ENCODE measurements at regions not wholly inside any gene's neighbourhood (a gene's known extent, or its start where the extent isn't known, plus 50 kb on each side); places are given as distances from the start of the nearest gene placed in this dataset.

- Histone ChIP-seq H3K4me1 (ENCODE audit: insufficient read depth, low read length) (peaks cover 33% of the 10 kb centered on the region), H3K4me3 (ENCODE audit: low read depth in 1 of 2, low read length in 2 of 2) (no peak overlapping the region), H3K9me3 (ENCODE audit: low read length) (no peaks in the 10 kb centered on the region), H3K36me3 (ENCODE audit: insufficient read depth, low read length) (no peaks in the 10 kb centered on the region), H3K27ac (ENCODE audit: low read depth, low read length) (no peak overlapping the region), H3K27me3 (ENCODE audit: control insufficient read depth in 1 of 2, insufficient read depth in 2 of 2, low read length in 2 of 2) (no peaks in the 10 kb centered on the region), H3K9ac (ENCODE audit: low read length) (no peak overlapping the region)
Observed at GRCh38 chr14:34237677-34238076, 224.4 kb downstream of the SPTSSA start.

DNA sequence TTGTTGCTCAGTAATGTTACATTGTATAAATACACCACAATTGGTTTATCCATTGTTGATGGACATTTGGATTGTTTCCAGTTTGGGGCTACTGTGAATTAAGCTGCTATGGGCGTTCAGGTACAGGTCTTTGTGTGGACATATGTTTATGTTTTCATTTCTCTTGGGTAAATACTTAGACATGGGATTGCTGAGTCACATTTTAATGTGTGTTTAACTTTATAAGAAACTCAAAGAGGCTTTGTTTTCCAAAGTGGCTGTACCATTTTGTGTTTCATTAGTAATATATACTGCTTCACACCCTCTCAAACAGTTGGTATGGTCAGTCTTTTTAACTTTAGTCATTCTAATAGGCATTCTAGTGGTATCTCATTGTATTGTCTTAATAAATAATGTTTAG is 225.0 kb downstream of the SPTSSA start:
- Histone ChIP-seq H3K9me3 (ENCODE audit: low read length) (no peaks in the 10 kb centered on the region), H3K4me3 (ENCODE audit: low read depth in 1 of 2, low read length in 2 of 2) (no peak overlapping the region), H3K9ac (ENCODE audit: low read length) (no peak overlapping the region), H3K27ac (ENCODE audit: low read depth, low read length) (no peak overlapping the region), H3K4me1 (ENCODE audit: insufficient read depth, low read length) (peaks cover 33% of the 10 kb centered on the region), H3K36me3 (ENCODE audit: insufficient read depth, low read length) (no peaks in the 10 kb centered on the region), H3K27me3 (ENCODE audit: control insufficient read depth in 1 of 2, insufficient read depth in 2 of 2, low read length in 2 of 2) (no peaks in the 10 kb centered on the region)

- no peak overlapping the region for H3K4me3 ChIP-seq (ENCODE audit: low read depth in 1 of 2, low read length in 2 of 2)
- no peaks in the 10 kb centered on the region for H3K9me3 ChIP-seq (ENCODE audit: low read length)
- H3K27ac ChIP-seq (ENCODE audit: low read depth, low read length) = peak overlapping the region; percentile 32
- peaks cover 33% of the 10 kb centered on the region for H3K4me1 ChIP-seq (ENCODE audit: insufficient read depth, low read length)
- no peaks in the 10 kb centered on the region for H3K36me3 ChIP-seq (ENCODE audit: insufficient read depth, low read length)
- no peak overlapping the region for H3K9ac ChIP-seq (ENCODE audit: low read length)
- no peaks in the 10 kb centered on the region for H3K27me3 ChIP-seq (ENCODE audit: control insufficient read depth in 1 of 2, insufficient read depth in 2 of 2, low read length in 2 of 2)
Observed at GRCh38 chr14:34235643-34236300, 226.3 kb downstream of the SPTSSA start.

- no peak overlapping the region for H3K27ac ChIP-seq (ENCODE audit: low read depth, low read length)
- no peaks in the 10 kb centered on the region for H3K36me3 ChIP-seq (ENCODE audit: insufficient read depth, low read length)
- peaks cover 33% of the 10 kb centered on the region for H3K4me1 ChIP-seq (ENCODE audit: insufficient read depth, low read length)
Observed at GRCh38 chr14:34234258-34234657, 227.8 kb downstream of the SPTSSA start.

DNA sequence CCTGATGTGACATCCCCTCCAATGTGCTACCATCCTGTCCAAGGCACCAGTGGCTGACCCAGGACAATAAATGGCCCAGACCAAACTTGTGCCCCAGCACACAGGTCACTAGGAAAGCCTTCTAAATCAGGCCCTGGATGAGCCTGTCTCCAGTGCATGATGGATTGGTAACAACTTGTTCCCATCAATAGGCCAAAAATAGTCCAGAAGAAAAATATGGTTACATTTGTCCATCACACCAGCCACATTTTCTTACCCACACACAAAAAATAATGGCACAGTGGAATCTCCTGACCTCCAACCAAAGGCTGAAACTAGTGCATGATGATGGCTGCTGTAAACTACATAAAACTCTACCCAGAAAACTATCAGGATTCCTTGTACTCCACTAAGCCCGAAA is 228.4 kb downstream of the SPTSSA start:
- Histone ChIP-seq H3K27ac (ENCODE audit: low read depth, low read length) (no peak overlapping the region), H3K27me3 (ENCODE audit: control insufficient read depth in 1 of 2, insufficient read depth in 2 of 2, low read length in 2 of 2) (no peaks in the 10 kb centered on the region), H3K9ac (ENCODE audit: low read length) (no peak overlapping the region), H3K4me3 (ENCODE audit: low read depth in 1 of 2, low read length in 2 of 2) (no peak overlapping the region), H3K36me3 (ENCODE audit: insufficient read depth, low read length) (no peaks in the 10 kb centered on the region), H3K9me3 (ENCODE audit: low read length) (no peaks in the 10 kb centered on the region), H3K4me1 (ENCODE audit: insufficient read depth, low read length) (peaks cover 33% of the 10 kb centered on the region)

More at GRCh38 chr14:34234258-34234657, 227.8 kb downstream of the SPTSSA start:
- Histone ChIP-seq H3K4me3 (ENCODE audit: low read depth in 1 of 2, low read length in 2 of 2) (no peak overlapping the region), H3K9ac (ENCODE audit: low read length) (no peak overlapping the region), H3K9me3 (ENCODE audit: low read length) (no peaks in the 10 kb centered on the region), H3K27me3 (ENCODE audit: control insufficient read depth in 1 of 2, insufficient read depth in 2 of 2, low read length in 2 of 2) (no peaks in the 10 kb centered on the region)

DNA sequence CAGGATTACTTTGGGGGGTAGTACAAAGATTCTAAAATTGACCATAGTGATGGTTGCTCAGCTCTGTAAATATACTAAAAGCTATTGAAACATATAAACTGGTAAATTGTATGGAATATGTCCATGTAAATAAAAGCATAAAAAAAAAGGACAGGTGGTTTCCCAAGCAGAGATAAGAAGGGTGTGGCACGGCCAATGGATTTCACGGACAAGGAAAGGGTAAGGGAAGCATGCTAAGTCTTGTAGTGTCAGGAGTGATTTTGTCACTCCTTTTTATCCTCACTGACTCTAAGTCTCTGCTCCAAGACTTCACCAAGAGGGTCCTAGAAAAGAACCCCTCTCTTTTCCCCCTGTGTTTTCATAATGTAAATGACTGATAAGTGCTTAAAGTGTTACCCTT is 229.2 kb downstream of the SPTSSA start:
- H3K9ac ChIP-seq (ENCODE audit: low read length) = no peak overlapping the region
- H3K27me3 ChIP-seq (ENCODE audit: control insufficient read depth in 1 of 2, insufficient read depth in 2 of 2, low read length in 2 of 2) = no peaks in the 10 kb centered on the region
- peaks cover 41% of the 10 kb centered on the region for H3K4me1 ChIP-seq (ENCODE audit: insufficient read depth, low read length)
- no peak overlapping the region for H3K27ac ChIP-seq (ENCODE audit: low read depth, low read length)
- H3K9me3 ChIP-seq (ENCODE audit: low read length) = no peaks in the 10 kb centered on the region
- no peak overlapping the region for H3K4me3 ChIP-seq (ENCODE audit: low read depth in 1 of 2, low read length in 2 of 2)
- no peaks in the 10 kb centered on the region for H3K36me3 ChIP-seq (ENCODE audit: insufficient read depth, low read length)

DNA sequence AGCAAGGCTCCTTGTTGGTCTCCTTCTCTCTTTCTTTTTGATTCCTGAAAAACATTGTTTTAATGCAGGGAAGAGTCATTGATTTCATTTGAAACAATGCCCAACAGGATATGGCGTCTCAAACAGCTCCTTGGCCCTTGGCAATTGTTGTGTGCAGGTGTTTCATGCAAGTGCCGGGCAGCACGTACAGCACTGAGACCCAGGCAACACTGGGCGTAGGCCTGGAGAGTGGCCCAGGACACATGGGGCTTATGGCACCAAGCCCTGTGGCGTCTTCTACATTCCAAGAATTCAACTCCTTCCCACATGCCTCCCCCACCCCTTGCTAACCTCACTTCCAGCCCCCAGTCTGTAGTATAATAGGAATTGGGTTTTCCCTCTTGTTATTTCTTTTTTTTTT is 230.4 kb downstream of the SPTSSA start:
- Histone ChIP-seq H3K4me3 (ENCODE audit: low read depth in 1 of 2, low read length in 2 of 2) (no peak overlapping the region), H3K9ac (ENCODE audit: low read length) (no peak overlapping the region), H3K27ac (ENCODE audit: low read depth, low read length) (no peak overlapping the region), H3K36me3 (ENCODE audit: insufficient read depth, low read length) (no peaks in the 10 kb centered on the region), H3K9me3 (ENCODE audit: low read length) (no peaks in the 10 kb centered on the region), H3K27me3 (ENCODE audit: control insufficient read depth in 1 of 2, insufficient read depth in 2 of 2, low read length in 2 of 2) (no peaks in the 10 kb centered on the region), H3K4me1 (ENCODE audit: insufficient read depth, low read length) (peaks cover 36% of the 10 kb centered on the region)

DNA sequence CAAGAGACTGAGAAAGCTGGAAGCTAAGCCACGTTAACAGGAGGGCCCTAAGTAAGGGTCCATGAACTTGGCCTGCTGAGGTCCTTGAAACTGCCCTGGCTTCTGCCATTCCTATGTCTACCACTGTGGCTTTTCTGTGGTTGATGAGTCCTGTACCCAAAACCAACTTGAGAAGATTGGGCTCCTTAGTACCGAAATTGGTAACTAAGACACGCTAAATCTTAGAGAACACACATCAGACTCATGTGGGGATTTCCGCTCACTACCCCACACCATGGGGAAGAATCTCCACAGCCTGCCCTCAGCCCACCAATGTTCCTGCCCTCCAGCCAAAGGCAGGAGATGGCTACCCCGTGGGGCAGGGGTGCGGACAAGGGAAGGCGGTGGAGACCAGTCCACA is 232.9 kb downstream of the SPTSSA start:
- H3K4me1 ChIP-seq (ENCODE audit: insufficient read depth, low read length) = peaks cover 17% of the 10 kb centered on the region
- no peak overlapping the region for H3K27ac ChIP-seq (ENCODE audit: low read depth, low read length)
- H3K9me3 ChIP-seq (ENCODE audit: low read length) = no peaks in the 10 kb centered on the region
- H3K4me3 ChIP-seq (ENCODE audit: low read depth in 1 of 2, low read length in 2 of 2) = no peak overlapping the region
- no peaks in the 10 kb centered on the region for H3K36me3 ChIP-seq (ENCODE audit: insufficient read depth, low read length)
- no peak overlapping the region for H3K9ac ChIP-seq (ENCODE audit: low read length)
- H3K27me3 ChIP-seq (ENCODE audit: control insufficient read depth in 1 of 2, insufficient read depth in 2 of 2, low read length in 2 of 2) = no peaks in the 10 kb centered on the region

DNA sequence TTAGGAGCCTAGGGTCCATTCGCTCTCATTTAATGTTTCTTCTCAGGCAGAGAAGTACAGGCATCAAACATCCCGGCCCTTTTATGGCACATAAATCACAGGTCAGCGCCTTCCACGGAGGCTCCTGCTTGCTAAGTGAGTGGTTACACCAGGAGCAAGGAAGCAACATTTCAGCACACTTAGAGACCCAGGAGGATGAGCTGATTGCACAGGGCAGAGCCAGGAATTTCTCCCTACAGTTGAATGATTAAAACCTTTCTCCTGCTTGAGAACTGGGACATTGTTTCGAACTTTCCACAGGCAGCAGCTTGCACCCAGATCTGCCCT is 233.4 kb downstream of the SPTSSA start:
- Histone ChIP-seq H3K9me3 (ENCODE audit: low read length) (no peaks in the 10 kb centered on the region), H3K9ac (ENCODE audit: low read length) (no peak overlapping the region), H3K36me3 (ENCODE audit: insufficient read depth, low read length) (no peaks in the 10 kb centered on the region), H3K4me1 (ENCODE audit: insufficient read depth, low read length) (peaks cover 17% of the 10 kb centered on the region), H3K4me3 (ENCODE audit: low read depth in 1 of 2, low read length in 2 of 2) (no peak overlapping the region), H3K27me3 (ENCODE audit: control insufficient read depth in 1 of 2, insufficient read depth in 2 of 2, low read length in 2 of 2) (no peaks in the 10 kb centered on the region), H3K27ac (ENCODE audit: low read depth, low read length) (peak overlapping the region; percentile 50)

DNA sequence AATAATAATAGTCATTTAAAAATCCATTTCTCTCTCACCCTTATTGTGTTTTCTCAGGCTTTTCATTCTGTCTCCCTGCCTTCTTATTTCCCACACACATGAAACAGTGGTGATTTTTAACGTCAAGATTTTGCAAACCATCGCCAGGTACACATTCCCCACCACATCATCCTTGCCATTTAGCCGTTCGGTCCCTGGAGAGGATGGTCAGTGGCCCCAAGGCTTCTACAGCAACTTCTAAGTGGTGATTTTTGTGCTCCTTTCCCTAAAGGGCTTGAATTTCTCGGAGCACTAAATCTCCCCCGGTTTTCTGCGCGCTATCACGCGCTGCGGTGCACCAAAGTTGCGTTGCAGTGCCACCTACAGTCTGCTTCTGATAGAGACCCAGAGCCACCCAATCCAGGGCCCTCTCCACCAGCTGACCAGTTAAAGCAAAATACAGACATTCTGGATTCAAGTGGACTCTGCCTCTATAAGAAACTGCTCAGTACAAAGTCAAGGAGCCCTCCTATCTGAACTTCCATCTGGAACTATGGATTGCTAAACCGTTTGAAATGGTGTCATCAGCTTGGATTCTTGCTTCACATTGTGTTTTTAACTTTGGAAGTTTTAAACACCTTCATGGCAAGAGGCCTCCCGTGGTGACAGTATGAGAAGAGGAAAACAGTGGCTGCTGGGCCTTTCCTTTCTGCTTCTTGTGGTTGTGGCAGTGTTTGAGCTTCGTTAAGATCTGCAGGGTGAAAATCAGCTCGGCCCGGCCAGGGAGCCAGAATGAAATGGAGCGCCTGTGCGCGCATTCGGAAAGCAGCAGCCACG is 234.0 kb downstream of the SPTSSA start:
- Histone ChIP-seq H3K9ac (ENCODE audit: low read length) (no peak overlapping the region), H3K27me3 (ENCODE audit: control insufficient read depth in 1 of 2, insufficient read depth in 2 of 2, low read length in 2 of 2) (no peaks in the 10 kb centered on the region), H3K4me1 (ENCODE audit: insufficient read depth, low read length) (peaks cover 17% of the 10 kb centered on the region), H3K9me3 (ENCODE audit: low read length) (no peaks in the 10 kb centered on the region), H3K27ac (ENCODE audit: low read depth, low read length) (peak overlapping the region; percentile 50), H3K4me3 (ENCODE audit: low read depth in 1 of 2, low read length in 2 of 2) (peak overlapping the region in 1 of 2 donors; percentile 30), H3K36me3 (ENCODE audit: insufficient read depth, low read length) (no peaks in the 10 kb centered on the region)

DNA sequence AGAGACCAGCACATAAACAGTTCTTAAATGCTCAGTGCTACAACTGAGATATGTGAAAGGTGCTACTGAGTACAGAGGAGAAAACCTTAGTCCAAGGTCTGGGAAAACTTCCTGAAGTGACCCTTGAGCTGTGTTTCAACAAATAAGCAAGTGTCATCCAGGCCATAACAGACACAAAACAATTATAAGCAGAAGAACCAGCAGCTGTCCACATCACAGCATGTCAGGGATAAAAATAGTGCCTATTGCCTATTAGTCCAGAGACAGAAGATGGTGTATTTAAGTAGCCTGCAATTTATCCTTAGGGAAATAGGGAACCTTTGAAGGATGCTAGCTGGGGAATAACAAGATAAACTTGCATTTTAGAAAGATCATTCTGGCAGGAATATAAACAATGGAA is 237.8 kb downstream of the SPTSSA start:
- peaks cover 28% of the 10 kb centered on the region for H3K4me1 ChIP-seq (ENCODE audit: insufficient read depth, low read length)
- no peak overlapping the region for H3K9ac ChIP-seq (ENCODE audit: low read length)
- H3K27ac ChIP-seq (ENCODE audit: low read depth, low read length) = no peak overlapping the region

More for the DNA sequence above, 237.8 kb downstream of the SPTSSA start:
- no peak overlapping the region for H3K4me3 ChIP-seq (ENCODE audit: low read depth in 1 of 2, low read length in 2 of 2)
- no peaks in the 10 kb centered on the region for H3K36me3 ChIP-seq (ENCODE audit: insufficient read depth, low read length)
- H3K9me3 ChIP-seq (ENCODE audit: low read length) = no peaks in the 10 kb centered on the region
- H3K27me3 ChIP-seq (ENCODE audit: control insufficient read depth in 1 of 2, insufficient read depth in 2 of 2, low read length in 2 of 2) = no peaks in the 10 kb centered on the region

Data from muscle layer of colon (tissue), 2 donors.